GM12891 (cell line): ENCODE measurements at regions not wholly inside any gene's neighbourhood (a gene's known extent, or its start where the extent isn't known, plus 50 kb on each side); places are given as distances from the start of the nearest gene placed in this dataset.

Experiments used
- POLR2A ChIP-seq: IDR thresholded peaks from 2 replicates; pipeline ENCODE4 v1.6.1; 2011; ENCODE audit warnings: low read depth, low read length, control low read depth
- POLR2AphosphoS5 ChIP-seq: IDR thresholded peaks from 2 replicates; pipeline ENCODE4 v1.6.1; 2011; ENCODE audit warnings: low read depth, low read length, control low read depth

DNA sequence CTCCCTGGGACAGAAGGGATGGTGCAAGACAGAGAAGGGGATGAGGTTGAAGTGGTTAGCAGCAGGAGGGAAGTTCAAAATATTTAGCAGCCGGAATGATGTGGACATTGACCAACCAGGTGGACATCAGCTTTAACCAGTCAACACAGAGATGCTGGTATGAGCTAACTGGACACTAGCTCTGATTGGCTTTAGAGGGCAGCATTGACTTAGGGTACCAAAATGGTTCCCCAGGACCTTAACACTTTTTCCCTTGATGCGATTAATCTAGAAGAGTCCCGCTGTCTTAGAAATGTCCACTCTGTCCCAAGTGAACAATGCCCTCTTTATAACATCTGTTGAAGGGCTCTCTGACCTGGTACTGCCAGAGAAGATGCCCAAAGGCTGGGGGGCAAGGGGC is 134.0 kb upstream of the GSC start:
- TF ChIP-seq POLR2AphosphoS5 (no peak), POLR2A (no peak)
